K562 (cell line): ENCODE measurements at regions not wholly inside any gene's neighbourhood (a gene's known extent, or its start where the extent isn't known, plus 50 kb on each side); places are given as distances from the start of the nearest gene placed in this dataset.

Experiments
- ARID1B ChIP-seq: fragments of 450-650 bp; IDR thresholded peaks from 2 replicates; pipeline ENCODE4 v1.6.1; 2016; ENCODE audit warnings: antibody characterized with exemption, mild to moderate bottlenecking, inconsistent platforms
- FOXP1 ChIP-seq: sonication (generic); formaldehyde crosslinking; IDR thresholded peaks from 2 replicates; pipeline ENCODE4 v1.8.0; 2022; ENCODE audit warnings: mild to moderate bottlenecking, missing genetic modification reagents
- HDAC1 ChIP-seq, 2 experiments: fragments of 450-650 bp; IDR thresholded peaks; 2 replicates each; pipeline ENCODE4 v1.6.1; 2016 to 2017; ENCODE audit warnings: inconsistent platforms in 1 of 2, mild to moderate bottlenecking in 1 of 2, moderate library complexity in 1 of 2
- KDM4B ChIP-seq, 2 experiments: fragments of 450-650 bp in 1 of 2; sonication (generic) in 1 of 2; IDR thresholded peaks; 2 replicates each; pipeline ENCODE4 v1.6.1; 2016 to 2017; ENCODE audit warnings: borderline replicate concordance in 2 of 2, antibody characterized with exemption in 1 of 2, low read depth in 1 of 2, mild to moderate bottlenecking in 1 of 2
- OTX1 ChIP-seq: fragments of 450-650 bp; formaldehyde crosslinking; IDR thresholded peaks from 2 replicates; pipeline ENCODE4 v1.4.0; 2022; ENCODE audit warnings: mild to moderate bottlenecking
- POLR2AphosphoS2 ChIP-seq: IDR thresholded peaks from 2 replicates; pipeline ENCODE4 v1.6.1; 2012; ENCODE audit warnings: low read length, improper control_type of control experiment
- POLR2AphosphoS5 ChIP-seq: IDR thresholded peaks from 2 replicates; pipeline ENCODE4 v1.6.1; 2011; ENCODE audit warnings: mild to moderate bottlenecking, low read depth, low read length, moderate library complexity; ENCODE audit not compliant: control insufficient read depth, insufficient read depth
- ZNF551 ChIP-seq: fragments of 250-450 bp; sonication (Bioruptor Pico); IDR thresholded peaks from 2 replicates; pipeline ENCODE4 v1.5.0; 2021; ENCODE audit warnings: mild to moderate bottlenecking, moderate library complexity
- ZNF583 ChIP-seq: fragments of 250-450 bp; sonication (Bioruptor Pico); IDR thresholded peaks from 2 replicates; pipeline ENCODE4 v1.4.0; 2020
- ZNF699 ChIP-seq: fragments of 250-450 bp; sonication (Bioruptor Pico); IDR thresholded peaks from 2 replicates; pipeline ENCODE4 v1.8.0; 2021; ENCODE audit warnings: mild to moderate bottlenecking, moderate library complexity; ENCODE audit not compliant: insufficient replicate concordance
- ZNF717 ChIP-seq: fragments of 250-450 bp; sonication (Bioruptor Pico); IDR thresholded peaks from 2 replicates; pipeline ENCODE4 v1.5.0; 2021
- ZNF79 ChIP-seq: fragments of 250-450 bp; sonication (Bioruptor Pico); IDR thresholded peaks from 2 replicates; pipeline ENCODE4 v1.4.0; 2020; ENCODE audit warnings: low read depth, mild to moderate bottlenecking, moderate library complexity
- TF ChIP-seq, protein P1 (sequence below): sonication (generic); formaldehyde crosslinking; IDR thresholded peaks from 2 replicates; pipeline ENCODE4 v1.8.1; 2023; ENCODE audit warnings: mild to moderate bottlenecking, missing genetic modification reagents
- TF ChIP-seq, protein P2 (sequence below): fragments of 250-450 bp; sonication (Bioruptor Pico); IDR thresholded peaks from 2 replicates; pipeline ENCODE4 v1.5.0; 2020; ENCODE audit warnings: mild to moderate bottlenecking, borderline replicate concordance
- TF ChIP-seq, protein P3 (sequence below): sonication (generic); formaldehyde crosslinking; IDR thresholded peaks from 2 replicates; pipeline ENCODE4 v1.8.1; 2022; ENCODE audit warnings: missing genetic modification reagents
- TF ChIP-seq, protein P4 (sequence below): sonication (generic); formaldehyde crosslinking; IDR thresholded peaks from 2 replicates; pipeline ENCODE4 v1.8.0; 2022; ENCODE audit warnings: mild to moderate bottlenecking, missing genetic modification reagents
- TF ChIP-seq, protein P5 (sequence below): sonication (generic); formaldehyde crosslinking; IDR thresholded peaks from 2 replicates; pipeline ENCODE4 v1.8.0; 2022; ENCODE audit warnings: missing genetic modification reagents, mild to moderate bottlenecking, borderline replicate concordance
- TF ChIP-seq, protein P6 (sequence below): IDR thresholded peaks from 2 replicates; pipeline ENCODE4 v1.6.1; 2011; ENCODE audit not compliant: insufficient read length; ENCODE audit errors: extremely low read depth

DNA sequence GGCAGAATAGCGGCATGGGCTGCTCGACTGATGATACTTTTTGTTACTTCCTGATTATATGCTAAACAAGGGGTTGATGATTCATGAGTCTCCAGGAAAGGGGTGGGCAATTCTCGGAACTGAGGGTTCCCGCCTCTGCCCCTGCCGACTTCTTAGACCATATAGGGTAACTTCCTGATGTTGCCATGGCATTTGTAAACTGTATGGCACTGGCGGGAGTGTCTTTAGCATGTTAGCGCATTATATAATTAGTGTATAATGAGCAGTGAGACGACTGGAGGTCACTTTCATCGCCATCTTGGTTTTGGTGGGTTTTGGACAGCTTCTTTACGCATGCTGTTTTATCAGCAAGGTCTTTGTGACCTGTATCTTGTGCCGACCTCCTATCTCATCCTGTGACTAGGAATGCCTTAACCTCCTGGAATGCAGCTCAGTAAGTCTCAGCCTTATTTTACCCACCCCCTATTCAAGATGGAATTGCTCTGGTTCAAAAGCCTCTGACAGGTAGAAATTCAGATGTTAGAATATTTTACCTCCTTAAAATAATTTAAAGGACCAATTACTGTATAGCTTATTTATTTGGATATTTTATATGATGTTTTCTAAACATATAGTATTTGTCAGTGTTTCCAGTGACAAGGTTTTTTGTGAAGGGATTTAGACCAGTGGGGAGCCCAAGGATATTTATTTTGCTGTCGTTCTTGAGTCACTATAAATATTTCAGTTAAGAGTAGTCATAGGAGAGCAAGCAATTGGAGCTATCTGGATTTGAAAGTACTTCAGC is 90.1 kb upstream of the PIK3CG start (continued):
- TF ChIP-seq, protein P1, sequence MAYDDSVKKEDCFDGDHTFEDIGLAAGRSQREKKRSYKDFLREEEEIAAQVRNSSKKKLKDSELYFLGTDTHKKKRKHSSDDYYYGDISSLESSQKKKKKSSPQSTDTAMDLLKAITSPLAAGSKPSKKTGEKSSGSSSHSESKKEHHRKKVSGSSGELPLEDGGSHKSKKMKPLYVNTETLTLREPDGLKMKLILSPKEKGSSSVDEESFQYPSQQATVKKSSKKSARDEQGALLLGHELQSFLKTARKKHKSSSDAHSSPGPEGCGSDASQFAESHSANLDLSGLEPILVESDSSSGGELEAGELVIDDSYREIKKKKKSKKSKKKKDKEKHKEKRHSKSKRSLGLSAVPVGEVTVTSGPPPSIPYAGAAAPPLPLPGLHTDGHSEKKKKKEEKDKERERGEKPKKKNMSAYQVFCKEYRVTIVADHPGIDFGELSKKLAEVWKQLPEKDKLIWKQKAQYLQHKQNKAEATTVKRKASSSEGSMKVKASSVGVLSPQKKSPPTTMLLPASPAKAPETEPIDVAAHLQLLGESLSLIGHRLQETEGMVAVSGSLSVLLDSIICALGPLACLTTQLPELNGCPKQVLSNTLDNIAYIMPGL (CRISPR knock-in tag) = no peak
- TF ChIP-seq POLR2AphosphoS2 (no peak), HDAC1 (IDR thresholded peaks at IDR 0.05) (peak in 1 of 2 experiments; percentile 81; a peak in 2 of 4 replicates), OTX1 (peak; percentile 95), ZNF583 (peak; percentile 95), ZNF551 (CRISPR knock-in tag) (peak; percentile 35; the same call in 1 of the 2 replicates), ZNF699 (CRISPR knock-in tag) (peak; percentile 13), ARID1B (peak; percentile 82), ZNF717 (CRISPR knock-in tag) (0 out of 2 replicates have a peak, but pooled peaks have one; percentile 73), POLR2AphosphoS5 (peak; percentile 95), ZNF79 (peak; percentile 87), FOXP1 (CRISPR knock-in tag) (0 out of 2 replicates have a peak, but pooled peaks have one; percentile 50), KDM4B (IDR thresholded peaks at IDR 0.05; ENCODE audit: borderline replicate concordance in 2 of 2, low read depth in 1 of 2) (no peak)
- TF ChIP-seq, protein P2, sequence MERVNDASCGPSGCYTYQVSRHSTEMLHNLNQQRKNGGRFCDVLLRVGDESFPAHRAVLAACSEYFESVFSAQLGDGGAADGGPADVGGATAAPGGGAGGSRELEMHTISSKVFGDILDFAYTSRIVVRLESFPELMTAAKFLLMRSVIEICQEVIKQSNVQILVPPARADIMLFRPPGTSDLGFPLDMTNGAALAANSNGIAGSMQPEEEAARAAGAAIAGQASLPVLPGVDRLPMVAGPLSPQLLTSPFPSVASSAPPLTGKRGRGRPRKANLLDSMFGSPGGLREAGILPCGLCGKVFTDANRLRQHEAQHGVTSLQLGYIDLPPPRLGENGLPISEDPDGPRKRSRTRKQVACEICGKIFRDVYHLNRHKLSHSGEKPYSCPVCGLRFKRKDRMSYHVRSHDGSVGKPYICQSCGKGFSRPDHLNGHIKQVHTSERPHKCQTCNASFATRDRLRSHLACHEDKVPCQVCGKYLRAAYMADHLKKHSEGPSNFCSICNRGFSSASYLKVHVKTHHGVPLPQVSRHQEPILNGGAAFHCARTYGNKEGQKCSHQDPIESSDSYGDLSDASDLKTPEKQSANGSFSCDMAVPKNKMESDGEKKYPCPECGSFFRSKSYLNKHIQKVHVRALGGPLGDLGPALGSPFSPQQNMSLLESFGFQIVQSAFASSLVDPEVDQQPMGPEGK (CRISPR knock-in tag) = peak; percentile 91
- TF ChIP-seq, protein P3, sequence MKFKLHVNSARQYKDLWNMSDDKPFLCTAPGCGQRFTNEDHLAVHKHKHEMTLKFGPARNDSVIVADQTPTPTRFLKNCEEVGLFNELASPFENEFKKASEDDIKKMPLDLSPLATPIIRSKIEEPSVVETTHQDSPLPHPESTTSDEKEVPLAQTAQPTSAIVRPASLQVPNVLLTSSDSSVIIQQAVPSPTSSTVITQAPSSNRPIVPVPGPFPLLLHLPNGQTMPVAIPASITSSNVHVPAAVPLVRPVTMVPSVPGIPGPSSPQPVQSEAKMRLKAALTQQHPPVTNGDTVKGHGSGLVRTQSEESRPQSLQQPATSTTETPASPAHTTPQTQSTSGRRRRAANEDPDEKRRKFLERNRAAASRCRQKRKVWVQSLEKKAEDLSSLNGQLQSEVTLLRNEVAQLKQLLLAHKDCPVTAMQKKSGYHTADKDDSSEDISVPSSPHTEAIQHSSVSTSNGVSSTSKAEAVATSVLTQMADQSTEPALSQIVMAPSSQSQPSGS (CRISPR knock-in tag) = no peak
- TF ChIP-seq, protein P4, sequence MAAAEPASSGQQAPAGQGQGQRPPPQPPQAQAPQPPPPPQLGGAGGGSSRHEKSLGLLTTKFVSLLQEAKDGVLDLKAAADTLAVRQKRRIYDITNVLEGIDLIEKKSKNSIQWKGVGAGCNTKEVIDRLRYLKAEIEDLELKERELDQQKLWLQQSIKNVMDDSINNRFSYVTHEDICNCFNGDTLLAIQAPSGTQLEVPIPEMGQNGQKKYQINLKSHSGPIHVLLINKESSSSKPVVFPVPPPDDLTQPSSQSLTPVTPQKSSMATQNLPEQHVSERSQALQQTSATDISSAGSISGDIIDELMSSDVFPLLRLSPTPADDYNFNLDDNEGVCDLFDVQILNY = peak; percentile 59; the same call in 1 of the 2 replicates
- TF ChIP-seq, protein P5, sequence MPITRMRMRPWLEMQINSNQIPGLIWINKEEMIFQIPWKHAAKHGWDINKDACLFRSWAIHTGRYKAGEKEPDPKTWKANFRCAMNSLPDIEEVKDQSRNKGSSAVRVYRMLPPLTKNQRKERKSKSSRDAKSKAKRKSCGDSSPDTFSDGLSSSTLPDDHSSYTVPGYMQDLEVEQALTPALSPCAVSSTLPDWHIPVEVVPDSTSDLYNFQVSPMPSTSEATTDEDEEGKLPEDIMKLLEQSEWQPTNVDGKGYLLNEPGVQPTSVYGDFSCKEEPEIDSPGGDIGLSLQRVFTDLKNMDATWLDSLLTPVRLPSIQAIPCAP (CRISPR knock-in tag) = no peak; the same call in 1 of the 2 replicates
- TF ChIP-seq, protein P6, sequence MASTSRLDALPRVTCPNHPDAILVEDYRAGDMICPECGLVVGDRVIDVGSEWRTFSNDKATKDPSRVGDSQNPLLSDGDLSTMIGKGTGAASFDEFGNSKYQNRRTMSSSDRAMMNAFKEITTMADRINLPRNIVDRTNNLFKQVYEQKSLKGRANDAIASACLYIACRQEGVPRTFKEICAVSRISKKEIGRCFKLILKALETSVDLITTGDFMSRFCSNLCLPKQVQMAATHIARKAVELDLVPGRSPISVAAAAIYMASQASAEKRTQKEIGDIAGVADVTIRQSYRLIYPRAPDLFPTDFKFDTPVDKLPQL = no peak
